Uterus (tissue), 3 donors: ENCODE measurements at regions not wholly inside any gene's neighbourhood (a gene's known extent, or its start where the extent isn't known, plus 50 kb on each side); places are given as distances from the start of the nearest gene placed in this dataset.

Source experiments
- DNase-seq, 2 donors: peaks; one replicate each; pipeline ENCODE4 v3.0.0-alpha.2; 2019 to 2020
- H3K27ac ChIP-seq, 2 donors: fragments of 200-600 bp; sonication (generic); 1 replicate in 1 of 2; 2 replicates in 1 of 2; pipeline ENCODE4 v1.5.1; 2016 to 2018
- H3K27me3 ChIP-seq, 2 donors: fragments of 200-600 bp; sonication (generic); one replicate each; pipeline ENCODE4 v1.5.1; 2018 to 2019; ENCODE audit warnings: control low read depth in 1 of 2
- H3K36me3 ChIP-seq, 2 donors: fragments of 200-600 bp; sonication (generic); one replicate each; pipeline ENCODE4 v1.5.1; 2019; ENCODE audit warnings: control low read depth in 1 of 2
- H3K4me1 ChIP-seq, 2 donors: fragments of 200-600 bp; sonication (generic); one replicate each; pipeline ENCODE4 v1.5.1; 2018 to 2019; ENCODE audit warnings: control low read depth in 1 of 2
- H3K4me3 ChIP-seq, 2 donors: fragments of 200-600 bp; sonication (generic); 1 replicate in 1 of 2; 2 replicates in 1 of 2; pipeline ENCODE4 v1.5.1; 2018 to 2019; ENCODE audit warnings: mild to moderate bottlenecking in 1 of 2
- H3K9me3 ChIP-seq, 2 donors: fragments of 200-600 bp; sonication (generic); one replicate each; pipeline ENCODE4 v1.5.1; 2019; ENCODE audit warnings: control low read depth in 1 of 2
- CTCF ChIP-seq, 4 experiments: fragments of 200-600 bp in 2 of 4; fragments of 450-650 bp in 2 of 4; sonication (generic) in 2 of 4; IDR thresholded peaks; one replicate each; pipeline ENCODE4 v1.5.1; 2016 to 2019; ENCODE audit warnings: antibody characterized with exemption in 4 of 4, mild to moderate bottlenecking in 2 of 4, moderate library complexity in 1 of 4
- POLR2A ChIP-seq, 2 donors: fragments of 450-650 bp; IDR thresholded peaks; one replicate each; pipeline ENCODE4 v1.6.1; 2016; ENCODE audit warnings: antibody characterized with exemption in 2 of 2, mild to moderate bottlenecking in 1 of 2, moderate library complexity in 1 of 2
- intact Hi-C: fragments of 100-400 bp; cut with DNase I; formaldehyde crosslinking; loops from one replicate; pipeline ENCODE4 v1.15.1; 2023; ENCODE audit warnings: low total_unique reads
- donor health status: DM: yes; HTN: yes; CAD: no.

GRCh38 chr2:71919708-71920107 lies 228.0 kb downstream of the CYP26B1 start:
- intact Hi-C loops: no loop called here
- TF ChIP-seq CTCF (IDR thresholded peaks at IDR 0.05): no peak
- TF ChIP-seq POLR2A (IDR thresholded peaks at IDR 0.05): no peak
- no peak overlapping the region for H3K27ac ChIP-seq

DNA sequence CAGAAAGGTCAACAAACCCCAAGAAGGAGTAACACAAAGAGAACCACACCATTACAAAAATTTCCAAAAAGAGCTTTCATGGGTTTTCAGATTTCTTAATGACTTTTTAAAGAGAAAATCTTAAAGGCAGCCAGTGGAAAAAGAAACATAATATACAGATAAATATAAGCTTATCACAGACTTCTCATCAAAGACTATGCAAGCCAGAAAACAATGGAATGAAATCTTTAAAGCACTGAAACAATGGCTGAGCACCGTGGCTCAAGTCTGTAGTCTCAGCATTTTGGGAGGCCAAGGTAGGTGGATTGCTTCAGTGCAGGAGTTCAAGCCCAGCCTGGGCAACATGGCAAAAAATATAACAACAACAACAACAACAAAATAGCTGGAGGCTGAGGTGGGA lies 237.4 kb downstream of the CYP26B1 start:
- Histone ChIP-seq H3K36me3 (no peaks in the 10 kb centered on the region), H3K4me1 (no peaks in the 10 kb centered on the region), H3K9me3 (no peaks in the 10 kb centered on the region), H3K27me3 (no peaks in the 10 kb centered on the region), H3K27ac (no peak overlapping the region), H3K4me3 (no peak overlapping the region)
- DNase-seq: no peak
- TF ChIP-seq CTCF (IDR thresholded peaks at IDR 0.05): no peak
- no peak for TF ChIP-seq POLR2A (IDR thresholded peaks at IDR 0.05)
- intact Hi-C loops: no loop called here

More at GRCh38 chr2:71919708-71920107, 228.0 kb downstream of the CYP26B1 start:
- Histone ChIP-seq H3K4me1 (no peaks in the 10 kb centered on the region), H3K36me3 (no peaks in the 10 kb centered on the region), H3K4me3 (no peak overlapping the region), H3K9me3 (peaks cover 0 to 6% of the 10 kb centered on the region in 2 donors), H3K27me3 (no peaks in the 10 kb centered on the region)
- DNase-seq: no peak

DNA sequence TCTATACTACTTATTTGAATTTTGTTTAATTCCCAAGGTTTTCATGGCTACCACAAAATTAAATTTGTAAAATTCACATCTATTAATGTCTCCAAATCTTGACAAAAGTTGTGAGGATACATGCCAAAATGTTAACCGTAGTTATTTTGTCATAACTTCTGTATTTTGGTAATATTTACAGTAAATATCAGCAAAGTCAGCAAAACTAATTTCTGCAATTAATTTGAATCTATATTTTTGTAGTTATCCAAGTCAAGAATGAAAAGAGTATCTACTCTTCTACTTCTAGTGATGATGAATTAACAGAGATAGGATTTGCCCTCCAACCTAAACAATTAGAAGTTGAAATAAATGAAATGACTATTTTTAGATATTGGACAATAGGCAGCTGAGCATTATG lies 238.9 kb downstream of the CYP26B1 start:
- Histone ChIP-seq H3K4me3 (no peak overlapping the region), H3K4me1 (no peaks in the 10 kb centered on the region), H3K27me3 (no peaks in the 10 kb centered on the region), H3K27ac (no peak overlapping the region), H3K9me3 (no peaks in the 10 kb centered on the region), H3K36me3 (no peaks in the 10 kb centered on the region)
- TF ChIP-seq POLR2A (IDR thresholded peaks at IDR 0.05) (no peak), CTCF (IDR thresholded peaks at IDR 0.05) (no peak)
- no peak for DNase-seq
- intact Hi-C loops: no loop called here

GRCh38 chr2:71907503-71907902 lies 240.2 kb downstream of the CYP26B1 start:
- Histone ChIP-seq H3K27ac (no peak overlapping the region), H3K36me3 (no peaks in the 10 kb centered on the region), H3K27me3 (no peaks in the 10 kb centered on the region), H3K4me3 (no peak overlapping the region), H3K9me3 (no peaks in the 10 kb centered on the region), H3K4me1 (no peaks in the 10 kb centered on the region)
- DNase-seq: no peak
- TF ChIP-seq POLR2A (IDR thresholded peaks at IDR 0.05) (no peak), CTCF (IDR thresholded peaks at IDR 0.05) (no peak)
- intact Hi-C loops: no loop called here

DNA sequence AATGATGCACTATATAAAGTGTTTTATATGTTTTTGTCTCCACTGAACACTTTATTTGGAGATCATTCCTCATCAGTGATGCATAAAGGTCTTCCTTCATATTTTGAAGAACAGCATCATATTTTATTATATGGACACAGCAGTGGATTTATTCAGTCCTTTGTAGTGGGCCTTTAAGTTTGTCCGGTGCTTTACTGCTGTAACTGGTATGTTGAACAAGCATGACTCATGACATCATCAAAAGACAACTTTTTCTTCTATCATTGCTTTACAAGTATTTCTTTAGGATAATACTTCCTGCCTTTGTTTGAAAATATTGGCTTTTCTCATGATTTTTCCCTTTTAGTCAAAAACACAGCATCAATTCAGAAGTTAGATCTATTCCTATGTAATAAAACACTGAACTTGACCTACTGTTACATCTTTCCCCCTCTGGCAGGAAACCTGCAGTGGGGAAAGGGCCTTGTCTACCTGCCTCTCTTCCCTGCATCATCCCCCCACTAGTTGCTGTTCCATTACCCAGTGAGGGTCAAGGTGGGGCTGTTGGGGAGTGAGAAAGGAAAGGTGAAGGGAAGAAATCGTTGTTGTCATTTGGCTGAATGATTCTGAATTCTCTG lies 241.2 kb downstream of the CYP26B1 start:
- DNase-seq: no peak
- H3K4me1 ChIP-seq: no peaks in the 10 kb centered on the region
- H3K27me3 ChIP-seq: no peaks in the 10 kb centered on the region
- intact Hi-C loops: no loop called here
- H3K36me3 ChIP-seq: no peaks in the 10 kb centered on the region
- H3K27ac ChIP-seq: no peak overlapping the region
- TF ChIP-seq CTCF (IDR thresholded peaks at IDR 0.05) (no peak), POLR2A (IDR thresholded peaks at IDR 0.05) (no peak)
- H3K9me3 ChIP-seq: no peaks in the 10 kb centered on the region
- no peak overlapping the region for H3K4me3 ChIP-seq
